HG02852 (cell line): ENCODE measurements at regions not wholly inside any gene's neighbourhood (a gene's known extent, or its start where the extent isn't known, plus 50 kb on each side); places are given as distances from the start of the nearest gene placed in this dataset.
"Not testable (repeated sequence)": the region's sequence is repeated elsewhere in the genome, so short reads cannot be mapped to it uniquely, and the experiment has no call there.

Source experiments
- ATAC-seq: cut with Tn5 transposase; IDR thresholded peaks from one replicate; pipeline ENCODE4 v1.9.1; 2021; ENCODE audit warnings: mild to moderate bottlenecking, moderate library complexity; ENCODE audit not compliant: unreplicated experiment

DNA sequence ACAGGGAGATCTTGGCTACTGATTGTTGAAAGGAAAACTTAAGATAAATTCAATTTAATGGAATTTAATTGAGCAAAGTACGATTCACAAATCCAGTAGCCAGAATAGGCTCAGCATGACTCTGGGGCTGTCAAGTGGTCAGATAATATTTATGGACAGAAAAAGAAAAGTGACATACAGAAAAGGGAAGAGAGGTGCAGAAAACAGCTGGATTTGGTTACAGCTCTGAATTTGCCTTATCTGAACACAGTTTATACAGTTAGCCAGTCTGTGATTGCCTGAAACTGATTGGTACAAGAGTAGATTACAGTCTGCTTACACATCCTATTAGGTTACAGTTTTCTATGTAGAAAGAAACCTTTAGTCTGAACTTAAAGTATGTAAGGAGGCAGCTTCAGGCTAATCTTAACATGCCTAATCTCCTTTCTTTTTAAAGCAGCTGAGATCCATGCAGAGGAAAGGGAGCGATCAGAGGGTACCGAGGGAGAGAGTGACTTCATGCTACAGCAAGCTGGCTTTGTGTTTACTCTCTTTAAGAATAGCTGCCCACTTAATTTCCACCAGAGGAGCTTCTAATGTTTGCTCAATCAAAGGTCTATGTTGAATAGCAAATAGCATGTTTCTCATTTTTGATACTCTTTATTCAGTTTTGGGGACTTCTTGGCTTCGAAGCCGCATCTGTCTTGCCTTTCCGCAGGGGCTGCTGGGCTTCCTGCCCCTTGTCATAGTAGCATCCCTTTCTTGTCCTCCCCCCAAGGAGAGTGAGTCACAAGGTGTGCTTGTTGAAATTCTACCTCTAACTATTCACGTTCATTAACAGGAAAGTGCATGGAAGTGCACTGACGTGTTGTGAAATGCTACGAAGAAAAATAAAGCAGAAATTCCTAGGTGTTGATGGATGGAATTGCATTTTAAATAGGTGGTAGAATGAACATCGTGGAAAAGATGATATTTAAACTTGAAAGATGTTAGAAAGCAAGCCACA is 761.2 kb downstream of the TAF11L14 start:
- no peak for ATAC-seq

- ATAC-seq = no peak
Observed at GRCh38 chr5:18397371-18397770, 763.1 kb downstream of the TAF11L14 start.

DNA sequence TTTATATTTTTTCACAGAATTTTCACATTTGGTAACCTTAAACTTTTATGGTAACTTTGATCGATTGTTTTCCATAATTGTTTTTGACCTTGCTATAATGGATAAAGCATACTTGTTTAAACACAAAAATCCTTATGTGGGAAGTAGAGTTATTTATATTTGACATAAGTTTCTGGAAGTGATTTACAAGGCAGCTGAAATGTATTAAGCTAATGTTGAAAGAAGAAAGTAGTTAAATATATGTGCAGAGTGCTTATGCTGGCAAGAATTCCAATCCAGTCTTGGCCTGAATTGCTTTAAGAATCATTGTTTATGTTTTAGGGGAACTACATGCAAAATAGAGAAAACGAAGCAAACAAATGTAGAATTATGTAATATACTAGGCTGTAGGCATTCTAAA is 763.6 kb downstream of the TAF11L14 start:
- ATAC-seq = no peak

DNA sequence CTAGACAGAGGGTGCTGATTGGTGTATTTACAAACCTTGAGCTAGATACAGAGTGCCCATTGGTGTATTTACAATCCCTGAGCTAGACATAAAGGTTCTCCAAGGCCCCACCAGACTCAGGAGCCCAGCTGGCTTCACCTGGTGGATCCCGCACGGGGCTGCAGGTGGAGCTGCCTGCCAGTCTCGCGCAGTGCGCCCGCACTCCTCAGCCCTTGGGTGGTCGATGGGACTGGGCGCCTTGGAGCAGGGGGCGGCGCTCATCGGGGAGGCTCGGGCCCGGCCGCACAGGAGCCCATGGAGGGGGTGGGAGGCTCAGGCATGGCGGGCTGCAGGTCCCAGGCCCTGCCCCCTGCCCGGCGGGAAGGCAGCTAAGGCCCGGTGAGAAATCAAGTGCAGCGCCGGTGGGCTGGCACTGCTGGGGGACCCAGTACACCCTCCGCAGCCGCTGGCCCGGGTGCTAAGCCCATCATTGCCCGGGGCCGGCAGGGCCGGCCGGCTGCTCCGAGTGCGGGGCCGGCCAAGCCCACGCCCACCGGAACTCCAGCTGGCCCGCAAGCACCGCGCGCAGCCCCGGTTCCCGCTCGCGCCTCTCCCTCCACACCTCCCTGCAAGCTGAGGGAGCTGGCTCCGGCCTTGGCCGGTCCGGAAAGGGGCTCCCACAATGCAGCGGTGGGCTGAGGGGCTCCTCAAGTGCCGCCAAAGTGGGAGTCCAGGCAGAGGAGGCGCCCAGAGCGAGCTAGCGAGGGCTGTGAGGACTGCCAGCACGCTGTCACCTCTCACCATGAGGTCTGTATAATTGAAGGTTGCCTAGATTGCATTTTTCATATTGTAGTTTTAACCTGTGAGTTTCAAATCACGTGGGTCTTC is 765.4 kb downstream of the TAF11L14 start:
- ATAC-seq = not testable (repeated sequence)

GRCh38 chr5:18403141-18403540 is 768.9 kb downstream of the TAF11L14 start:
- no peak for ATAC-seq

DNA sequence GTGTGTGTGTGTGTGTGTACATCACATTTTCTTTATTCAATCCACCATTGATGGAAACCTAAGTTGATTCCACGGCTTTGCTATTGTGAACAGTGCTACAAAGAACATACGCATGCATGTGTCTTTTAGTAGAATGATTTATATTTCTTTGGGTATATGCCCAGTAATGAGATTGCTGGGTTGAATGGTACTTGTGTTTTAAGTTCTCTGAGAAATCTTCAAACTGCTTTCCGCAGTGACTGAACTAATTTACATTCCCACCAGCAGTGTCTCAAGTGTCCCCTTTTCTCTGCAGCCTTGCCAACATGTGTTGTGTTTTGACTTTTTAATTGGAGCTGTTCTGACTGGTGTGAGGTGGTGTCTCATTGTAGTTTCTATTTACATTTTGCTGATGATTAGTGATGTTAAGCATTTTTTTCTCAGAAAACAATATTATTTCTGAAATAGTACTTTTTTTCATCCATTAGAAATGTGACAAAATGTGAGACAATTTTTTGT is 769.7 kb downstream of the TAF11L14 start:
- ATAC-seq = no peak

GRCh38 chr5:18420711-18421110 is 786.5 kb downstream of the TAF11L14 start:
- no peak for ATAC-seq

- ATAC-seq = no peak
Observed at GRCh38 chr5:18433336-18433735, 799.1 kb downstream of the TAF11L14 start.

- ATAC-seq = no peak
Observed at GRCh38 chr5:18438126-18438525, 803.9 kb downstream of the TAF11L14 start.

GRCh38 chr5:18455521-18455920 is 821.3 kb downstream of the TAF11L14 start:
- ATAC-seq = no peak

DNA sequence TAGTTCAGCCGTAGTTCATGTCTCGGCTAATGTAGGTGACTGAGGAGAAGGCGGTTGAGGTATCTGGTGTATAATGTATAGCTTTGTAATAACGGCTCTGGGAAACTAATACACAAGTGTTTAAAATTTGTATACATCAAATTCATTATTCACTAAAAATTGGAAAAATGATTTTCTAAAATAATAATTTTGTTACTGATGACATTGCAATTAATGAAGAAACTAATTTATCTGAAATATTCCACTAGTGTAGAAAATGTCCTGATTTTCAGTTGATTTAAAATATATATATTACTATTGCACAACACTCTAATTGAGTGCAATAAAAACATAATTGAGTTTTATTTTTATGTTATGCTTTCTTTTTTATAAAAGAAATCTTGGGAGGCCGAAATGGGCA is 823.0 kb downstream of the TAF11L14 start:
- ATAC-seq = no peak

DNA sequence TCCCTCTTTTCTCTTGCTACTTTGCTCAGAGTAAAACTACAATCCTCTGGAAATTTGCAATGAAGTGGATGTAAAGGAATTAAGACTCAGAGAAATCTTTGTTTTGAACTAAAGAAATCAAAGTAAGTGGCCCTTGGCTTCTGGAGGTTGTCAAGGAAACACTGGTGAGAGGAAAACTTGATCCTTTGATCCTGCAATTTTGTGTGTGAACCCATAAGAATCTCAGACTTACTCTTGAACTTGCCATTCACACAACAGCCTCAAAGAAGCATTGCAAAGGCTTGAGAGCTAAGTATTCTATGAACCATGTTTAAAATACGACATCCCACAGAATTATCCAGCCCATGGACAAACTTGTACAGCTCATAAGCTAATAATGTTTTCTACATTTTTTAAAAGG is 827.5 kb downstream of the TAF11L14 start:
- no peak for ATAC-seq

DNA sequence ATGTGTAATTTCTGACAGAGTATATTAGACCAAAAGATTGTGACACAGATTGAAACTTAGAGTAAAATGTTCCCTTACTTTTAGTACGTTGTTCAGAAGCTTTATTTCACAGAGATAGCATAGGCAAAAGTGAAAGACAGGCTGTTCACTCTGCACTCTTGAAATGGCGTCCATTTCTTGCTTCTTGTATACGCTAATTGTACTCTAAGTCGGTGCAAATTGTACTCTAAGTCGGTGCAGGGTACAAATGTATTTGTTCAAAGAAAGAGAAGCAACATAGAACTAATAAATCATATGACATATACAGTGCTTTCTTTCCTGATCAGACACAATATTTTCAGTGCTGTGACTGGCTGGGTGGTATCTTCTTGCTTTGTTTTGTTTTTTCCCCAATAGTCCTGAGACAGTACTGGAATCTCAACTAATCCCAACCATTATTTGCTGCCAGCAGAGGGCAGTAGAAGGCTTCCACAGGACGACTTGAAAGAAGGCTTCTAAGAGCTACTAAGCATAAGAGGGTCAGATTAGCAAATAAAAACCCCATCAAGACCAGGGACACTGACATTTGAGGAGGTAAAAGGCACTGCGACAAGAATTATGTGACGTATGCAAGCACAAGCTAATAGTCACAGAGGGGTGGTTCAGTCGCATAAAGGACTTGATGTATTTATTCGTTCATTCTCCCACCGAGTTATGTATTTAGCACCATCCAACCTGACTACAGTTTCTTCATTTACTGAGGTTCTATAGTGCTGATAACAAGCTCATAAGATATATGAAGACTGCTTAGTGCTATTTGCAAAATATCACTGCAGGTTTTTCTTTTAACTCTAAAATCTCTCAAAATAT is 831.8 kb downstream of the TAF11L14 start:
- peak; percentile 92 for ATAC-seq

- no peak for ATAC-seq
Observed at GRCh38 chr5:18466731-18467130, 832.5 kb downstream of the TAF11L14 start.

- not testable (repeated sequence) for ATAC-seq
Observed at GRCh38 chr5:18471791-18472190, 837.5 kb downstream of the TAF11L14 start.

GRCh38 chr5:18483451-18483850 is 849.2 kb downstream of the TAF11L14 start:
- no peak for ATAC-seq

DNA sequence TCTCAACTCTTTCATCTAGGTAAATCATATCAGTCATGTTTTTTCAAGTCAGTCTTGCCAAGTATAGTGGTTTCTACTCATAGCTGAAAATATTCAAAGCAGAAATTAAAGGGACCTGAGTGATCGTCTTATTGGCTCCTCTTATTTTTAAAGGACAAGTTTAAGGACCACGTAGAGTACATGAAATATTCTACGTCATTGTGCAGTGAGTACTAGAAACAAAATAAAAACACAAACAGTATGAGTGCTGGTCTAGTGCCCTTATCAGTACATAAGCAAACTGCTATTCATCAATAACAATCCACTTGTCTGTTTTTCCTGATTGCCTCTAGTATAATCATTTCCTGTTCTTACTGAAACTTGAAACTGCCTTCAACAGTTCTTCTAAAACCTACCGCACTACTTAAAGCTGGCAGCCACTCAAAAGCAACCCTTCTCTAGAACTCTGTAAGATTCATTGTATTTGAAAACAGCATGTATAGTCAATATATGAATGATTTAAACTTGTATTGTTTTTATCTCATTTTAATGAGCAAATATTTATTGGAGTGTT is 853.7 kb downstream of the TAF11L14 start:
- no peak for ATAC-seq

GRCh38 chr5:18489703-18490102 is 855.4 kb downstream of the TAF11L14 start:
- ATAC-seq = no peak

DNA sequence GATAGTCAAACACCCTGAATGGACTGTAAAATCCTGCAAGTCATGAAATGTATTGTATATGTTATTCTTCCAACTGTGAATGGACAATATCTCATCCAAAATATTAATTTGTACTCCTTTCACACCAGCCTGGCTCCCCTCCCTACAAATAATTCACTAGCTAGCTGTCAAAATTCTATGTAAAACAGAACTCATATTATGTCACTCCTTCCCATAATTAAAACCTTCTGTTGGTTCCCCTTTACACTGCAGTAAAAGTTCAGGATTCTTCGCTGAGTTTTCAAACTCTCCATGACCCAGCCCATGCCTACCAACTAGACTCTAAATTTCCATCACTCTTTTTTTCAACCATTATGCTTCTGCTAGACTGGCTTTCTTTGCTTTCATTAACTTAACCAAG is 857.1 kb downstream of the TAF11L14 start:
- ATAC-seq = no peak

GRCh38 chr5:18495157-18495556 is 860.9 kb downstream of the TAF11L14 start:
- no peak for ATAC-seq
